ENCODE measurements at regions not wholly inside any gene's neighbourhood (a gene's known extent, or its start where the extent isn't known, plus 50 kb on each side); places are given as distances from the start of the nearest gene placed in this dataset.

GRCh38 chr2:38203446-38203810, 127.5 kb upstream of the CYP1B1 start:
- no peak for DNase-seq (ENCODE audit: low spot score)

- no peak for DNase-seq (ENCODE audit: low spot score)
Observed at GRCh38 chr2:38202713-38203445, 126.9 kb upstream of the CYP1B1 start.

GRCh38 chr2:38201784-38202183, 125.8 kb upstream of the CYP1B1 start:
- DNase-seq (ENCODE audit: low spot score) = peak; percentile 56

- peak; percentile 24 for DNase-seq (ENCODE audit: low spot score)
Observed at GRCh38 chr2:38200598-38200997, 124.6 kb upstream of the CYP1B1 start.

- DNase-seq (ENCODE audit: low spot score) = no peak
Observed at GRCh38 chr2:38199127-38199526, 123.2 kb upstream of the CYP1B1 start.

- DNase-seq (ENCODE audit: low spot score) = no peak
Observed at GRCh38 chr2:38194751-38195150, 118.8 kb upstream of the CYP1B1 start.

- DNase-seq (ENCODE audit: low spot score) = no peak
Observed at GRCh38 chr2:38192976-38193375, 117.0 kb upstream of the CYP1B1 start.

- no peak for DNase-seq (ENCODE audit: low spot score)
Observed at GRCh38 chr2:38192046-38192445, 116.1 kb upstream of the CYP1B1 start.

GRCh38 chr2:38191516-38191915, 115.6 kb upstream of the CYP1B1 start:
- DNase-seq (ENCODE audit: low spot score) = no peak

GRCh38 chr2:38190542-38191218, 114.7 kb upstream of the CYP1B1 start:
- peak; percentile 11 for DNase-seq (ENCODE audit: low spot score)

- DNase-seq (ENCODE audit: low spot score) = peak; percentile 93
Observed at GRCh38 chr2:38187541-38188011, 111.6 kb upstream of the CYP1B1 start.

GRCh38 chr2:38185012-38185491, 109.1 kb upstream of the CYP1B1 start:
- DNase-seq (ENCODE audit: low spot score) = no peak

GRCh38 chr2:38182492-38183003, 106.6 kb upstream of the CYP1B1 start:
- DNase-seq (ENCODE audit: low spot score) = peak; percentile 81

- no peak for DNase-seq (ENCODE audit: low spot score)
Observed at GRCh38 chr2:38181806-38182491, 106.0 kb upstream of the CYP1B1 start.

- no peak for DNase-seq (ENCODE audit: low spot score)
Observed at GRCh38 chr2:38180754-38181153, 104.8 kb upstream of the CYP1B1 start.

GRCh38 chr2:38178556-38179419, 102.8 kb upstream of the CYP1B1 start:
- peak; percentile 56 for DNase-seq (ENCODE audit: low spot score)

- DNase-seq (ENCODE audit: low spot score) = peak; percentile 67
Observed at GRCh38 chr2:38178119-38178518, 102.2 kb upstream of the CYP1B1 start.

- DNase-seq (ENCODE audit: low spot score) = no peak
Observed at GRCh38 chr2:38176619-38177021, 100.7 kb upstream of the CYP1B1 start.

GRCh38 chr2:38174646-38175423, 98.9 kb upstream of the CYP1B1 start:
- DNase-seq (ENCODE audit: low spot score) = peak; percentile 43

GRCh38 chr2:38174131-38174530, 98.2 kb upstream of the CYP1B1 start:
- no peak for DNase-seq (ENCODE audit: low spot score)
